ENCODE measurements at regions not wholly inside any gene's neighbourhood (a gene's known extent, or its start where the extent isn't known, plus 50 kb on each side); places are given as distances from the start of the nearest gene placed in this dataset.

DNA sequence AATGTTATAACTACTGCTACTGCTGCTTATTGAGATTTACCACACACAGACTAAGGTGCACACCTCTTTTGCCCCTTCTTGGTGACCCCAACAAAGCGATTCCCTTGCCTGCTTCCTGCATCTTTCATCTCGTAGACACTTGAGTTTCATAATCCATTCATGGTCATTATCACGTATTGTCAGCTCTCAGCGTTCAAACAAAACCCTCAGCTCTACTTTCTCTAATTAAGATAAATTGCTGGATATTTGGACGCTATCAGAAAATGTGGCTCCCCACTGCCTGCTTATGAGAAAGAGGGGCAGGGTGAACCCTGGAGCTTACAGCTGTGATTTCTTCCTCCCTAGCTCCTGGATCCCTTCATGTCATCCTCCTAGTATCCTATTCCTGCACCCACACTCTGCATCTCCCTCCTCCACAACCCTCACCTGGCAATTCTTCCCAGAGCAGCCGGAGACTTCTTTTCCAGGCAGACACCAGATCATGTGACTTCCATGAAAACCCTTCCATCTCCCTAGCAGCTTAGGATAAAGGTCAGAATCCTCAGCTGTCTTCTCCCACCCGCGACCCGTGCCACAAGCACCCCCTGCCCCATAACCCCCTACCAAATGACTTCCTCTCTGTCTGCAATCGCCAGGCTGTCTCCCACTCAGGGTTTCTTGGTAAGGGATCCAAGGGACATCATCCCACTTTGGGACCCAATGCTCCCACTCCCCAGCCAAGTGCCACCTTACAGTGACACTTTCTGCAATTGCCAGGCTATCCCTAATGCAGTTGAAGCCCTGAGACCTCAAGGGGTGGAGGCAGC, 146.5 kb downstream of the NSG2 start:
- Histone ChIP-seq H3K27ac (no peak overlapping the region), H3K27me3 (replicated peaks) (no peaks in the 10 kb centered on the region), H3K36me3 (replicated peaks) (no peaks in the 10 kb centered on the region), H3K4me3 (ENCODE audit: low read depth, low read length) (no peak overlapping the region)
- DNase-seq, result no peak
- in situ Hi-C loops (cut with HindIII; ENCODE audit: low pct_ligation_motif_present, low sequenced_read_pairs), result no loop called here
- TF ChIP-seq, protein P1, sequence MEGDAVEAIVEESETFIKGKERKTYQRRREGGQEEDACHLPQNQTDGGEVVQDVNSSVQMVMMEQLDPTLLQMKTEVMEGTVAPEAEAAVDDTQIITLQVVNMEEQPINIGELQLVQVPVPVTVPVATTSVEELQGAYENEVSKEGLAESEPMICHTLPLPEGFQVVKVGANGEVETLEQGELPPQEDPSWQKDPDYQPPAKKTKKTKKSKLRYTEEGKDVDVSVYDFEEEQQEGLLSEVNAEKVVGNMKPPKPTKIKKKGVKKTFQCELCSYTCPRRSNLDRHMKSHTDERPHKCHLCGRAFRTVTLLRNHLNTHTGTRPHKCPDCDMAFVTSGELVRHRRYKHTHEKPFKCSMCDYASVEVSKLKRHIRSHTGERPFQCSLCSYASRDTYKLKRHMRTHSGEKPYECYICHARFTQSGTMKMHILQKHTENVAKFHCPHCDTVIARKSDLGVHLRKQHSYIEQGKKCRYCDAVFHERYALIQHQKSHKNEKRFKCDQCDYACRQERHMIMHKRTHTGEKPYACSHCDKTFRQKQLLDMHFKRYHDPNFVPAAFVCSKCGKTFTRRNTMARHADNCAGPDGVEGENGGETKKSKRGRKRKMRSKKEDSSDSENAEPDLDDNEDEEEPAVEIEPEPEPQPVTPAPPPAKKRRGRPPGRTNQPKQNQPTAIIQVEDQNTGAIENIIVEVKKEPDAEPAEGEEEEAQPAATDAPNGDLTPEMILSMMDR (IDR thresholded peaks at IDR 0.05; ENCODE audit: low read depth, low read length, missing control alignments), result no peak

DNA sequence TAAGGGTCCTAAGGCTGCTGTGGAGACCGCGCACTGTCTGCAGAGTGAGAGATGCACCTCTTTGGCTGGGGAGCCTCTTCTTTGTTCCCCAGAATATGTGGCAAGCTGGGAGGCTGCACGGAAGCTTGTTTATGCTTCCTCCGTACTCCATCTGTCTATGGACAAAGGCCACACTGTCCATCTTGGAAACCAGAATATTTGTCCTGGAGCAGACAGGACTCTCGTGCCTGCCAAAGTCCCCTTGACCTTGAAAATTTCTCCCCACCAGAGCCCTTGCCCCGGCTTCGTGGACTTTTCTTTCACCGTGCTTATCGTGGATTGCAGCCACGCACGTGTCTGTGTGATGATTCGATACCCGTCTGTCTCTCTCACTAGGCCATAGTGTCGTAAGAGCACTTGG, 147.4 kb downstream of the NSG2 start:
- TF ChIP-seq, protein P1 (IDR thresholded peaks at IDR 0.05; ENCODE audit: low read depth, low read length, missing control alignments), result no peak
- no peak for DNase-seq
- no peak overlapping the region for H3K27ac ChIP-seq
- no peak overlapping the region for H3K4me3 ChIP-seq (ENCODE audit: low read depth, low read length)
- H3K36me3 ChIP-seq (replicated peaks), result no peaks in the 10 kb centered on the region
- H3K27me3 ChIP-seq (replicated peaks), result no peaks in the 10 kb centered on the region
- in situ Hi-C loops (cut with HindIII; ENCODE audit: low pct_ligation_motif_present, low sequenced_read_pairs), result no loop called here

DNA sequence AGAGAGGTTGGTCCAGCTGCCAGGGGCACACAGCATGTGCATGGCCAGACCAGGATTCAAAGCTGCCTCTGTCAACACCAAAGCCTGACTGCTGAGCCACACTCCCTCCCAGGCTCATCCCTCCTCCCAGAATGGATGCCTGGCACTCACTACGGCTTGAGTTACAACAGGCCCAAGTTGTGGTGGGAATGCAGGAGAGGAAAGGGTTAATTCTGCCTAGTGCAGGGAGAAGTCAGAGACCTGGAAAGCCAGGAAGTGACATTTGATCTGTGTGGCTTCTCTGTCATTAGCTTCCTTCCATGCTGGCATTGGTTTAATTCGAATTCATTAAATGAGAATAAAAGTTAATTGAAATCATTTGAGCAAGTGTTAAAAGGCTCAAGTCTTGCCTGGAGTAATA, 150.0 kb downstream of the NSG2 start:
- Histone ChIP-seq H3K27me3 (replicated peaks) (no peaks in the 10 kb centered on the region), H3K36me3 (replicated peaks) (no peaks in the 10 kb centered on the region), H3K27ac (no peak overlapping the region), H3K4me3 (ENCODE audit: low read depth, low read length) (no peak overlapping the region)
- TF ChIP-seq, protein P1 (IDR thresholded peaks at IDR 0.05; ENCODE audit: low read depth, low read length, missing control alignments), result no peak
- DNase-seq, result no peak
- in situ Hi-C loops (cut with HindIII; ENCODE audit: low pct_ligation_motif_present, low sequenced_read_pairs), result no loop called here

DNA sequence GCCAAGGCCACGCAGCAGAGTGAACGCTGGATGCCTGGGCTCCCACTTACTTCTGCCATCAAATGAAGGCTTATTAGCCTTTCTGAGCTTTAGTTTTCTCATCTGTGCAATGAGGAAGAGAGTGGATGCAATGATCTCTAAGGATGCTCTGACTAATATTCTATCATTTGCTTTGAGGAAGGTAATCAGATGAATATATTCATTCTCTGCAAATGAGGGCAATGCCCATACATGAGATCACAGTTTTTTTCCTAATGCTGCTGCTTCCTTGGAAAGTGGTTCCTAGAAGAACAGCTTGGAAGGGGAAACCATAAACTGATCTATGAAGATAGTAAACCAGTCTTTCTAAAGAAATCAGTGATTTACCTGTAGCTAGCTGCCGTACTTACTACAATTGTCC, 152.4 kb downstream of the NSG2 start:
- in situ Hi-C loops (cut with HindIII; ENCODE audit: low pct_ligation_motif_present, low sequenced_read_pairs), result no loop called here
- no peaks in the 10 kb centered on the region for H3K36me3 ChIP-seq (replicated peaks)
- no peak for DNase-seq
- H3K27me3 ChIP-seq (replicated peaks), result no peaks in the 10 kb centered on the region
- no peak overlapping the region for H3K27ac ChIP-seq
- no peak overlapping the region for H3K4me3 ChIP-seq (ENCODE audit: low read depth, low read length)
- TF ChIP-seq, protein P1 (IDR thresholded peaks at IDR 0.05; ENCODE audit: low read depth, low read length, missing control alignments), result no peak

DNA sequence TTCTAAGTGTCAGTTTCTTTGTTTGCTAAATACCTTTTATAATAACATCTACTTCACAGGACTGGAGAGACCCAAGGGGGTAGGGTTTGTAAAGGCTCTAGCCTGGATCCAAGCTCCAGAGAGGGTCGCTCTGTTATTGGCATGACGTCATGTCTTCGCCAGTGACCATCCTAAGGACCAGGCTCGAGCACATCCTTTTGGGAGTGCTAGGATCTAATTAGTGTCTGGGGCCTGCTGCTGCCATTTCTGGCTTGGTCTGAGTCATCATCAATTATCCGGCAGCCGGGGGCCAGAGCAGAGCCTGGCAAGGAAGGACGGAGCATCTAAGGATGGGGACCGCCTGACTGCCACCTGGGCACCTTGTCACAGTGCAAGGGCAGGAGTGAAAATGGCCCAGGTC, 153.0 kb downstream of the NSG2 start:
- DNase-seq, result no peak
- Histone ChIP-seq H3K36me3 (replicated peaks) (no peaks in the 10 kb centered on the region), H3K27me3 (replicated peaks) (no peaks in the 10 kb centered on the region), H3K27ac (no peak overlapping the region), H3K4me3 (ENCODE audit: low read depth, low read length) (no peak overlapping the region)
- TF ChIP-seq, protein P1 (IDR thresholded peaks at IDR 0.05; ENCODE audit: low read depth, low read length, missing control alignments), result no peak
- in situ Hi-C loops (cut with HindIII; ENCODE audit: low pct_ligation_motif_present, low sequenced_read_pairs), result no loop called here

DNA sequence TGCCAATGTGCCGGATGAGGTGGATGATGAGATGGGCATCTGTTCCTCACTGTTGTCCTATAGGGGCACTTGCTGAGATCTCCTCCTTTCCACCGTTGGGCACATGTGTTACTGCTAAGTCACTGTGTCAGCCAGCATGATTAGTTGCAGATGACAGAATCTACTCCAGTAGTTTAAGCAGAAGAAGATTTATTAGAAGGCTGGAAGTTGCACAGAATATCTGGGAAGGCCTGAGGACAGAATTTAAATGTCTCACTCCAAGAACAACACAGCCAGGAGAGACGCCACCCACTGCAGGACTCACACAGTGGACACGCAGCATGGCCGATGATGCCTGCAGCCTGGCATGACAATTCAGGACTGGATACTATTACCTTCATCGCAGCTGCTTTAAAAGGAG, 157.5 kb downstream of the NSG2 start:
- no peak overlapping the region for H3K27ac ChIP-seq
- no peak overlapping the region for H3K4me3 ChIP-seq (ENCODE audit: low read depth, low read length)
- TF ChIP-seq, protein P1 (IDR thresholded peaks at IDR 0.05; ENCODE audit: low read depth, low read length, missing control alignments), result no peak
- no peaks in the 10 kb centered on the region for H3K27me3 ChIP-seq (replicated peaks)
- H3K36me3 ChIP-seq (replicated peaks), result no peaks in the 10 kb centered on the region
- DNase-seq, result no peak
- in situ Hi-C loops (cut with HindIII; ENCODE audit: low pct_ligation_motif_present, low sequenced_read_pairs), result no loop called here

All from brain microvascular endothelial cell (primary cell).